SU-DHL-6 (cell line): ENCODE measurements at regions not wholly inside any gene's neighbourhood (a gene's known extent, or its start where the extent isn't known, plus 50 kb on each side); places are given as distances from the start of the nearest gene placed in this dataset.

Experiments
- EZH2phosphoT487 ChIP-seq: fragments of 200-600 bp; sonication (generic), shearing (Covaris generic); conservative IDR thresholded peaks from 2 replicates; pipeline ENCODE4 v1.6.1; 2018; ENCODE audit warnings: mild to moderate bottlenecking, antibody characterized with exemption, low read length, moderate library complexity, mixed read lengths
- TF ChIP-seq, protein P1 (sequence below): fragments of 200-600 bp; sonication (generic); IDR thresholded peaks from one replicate; pipeline ENCODE4 v1.5.1; 2017; ENCODE audit warnings: antibody characterized with exemption, mild to moderate bottlenecking, low read length, moderate library complexity; ENCODE audit not compliant: insufficient read depth, poor library complexity, severe bottlenecking

GRCh38 chr21:17673261-17674020 lies 60.7 kb upstream of the BTG3 start:
- TF ChIP-seq EZH2phosphoT487, result no peak
- TF ChIP-seq, protein P1, sequence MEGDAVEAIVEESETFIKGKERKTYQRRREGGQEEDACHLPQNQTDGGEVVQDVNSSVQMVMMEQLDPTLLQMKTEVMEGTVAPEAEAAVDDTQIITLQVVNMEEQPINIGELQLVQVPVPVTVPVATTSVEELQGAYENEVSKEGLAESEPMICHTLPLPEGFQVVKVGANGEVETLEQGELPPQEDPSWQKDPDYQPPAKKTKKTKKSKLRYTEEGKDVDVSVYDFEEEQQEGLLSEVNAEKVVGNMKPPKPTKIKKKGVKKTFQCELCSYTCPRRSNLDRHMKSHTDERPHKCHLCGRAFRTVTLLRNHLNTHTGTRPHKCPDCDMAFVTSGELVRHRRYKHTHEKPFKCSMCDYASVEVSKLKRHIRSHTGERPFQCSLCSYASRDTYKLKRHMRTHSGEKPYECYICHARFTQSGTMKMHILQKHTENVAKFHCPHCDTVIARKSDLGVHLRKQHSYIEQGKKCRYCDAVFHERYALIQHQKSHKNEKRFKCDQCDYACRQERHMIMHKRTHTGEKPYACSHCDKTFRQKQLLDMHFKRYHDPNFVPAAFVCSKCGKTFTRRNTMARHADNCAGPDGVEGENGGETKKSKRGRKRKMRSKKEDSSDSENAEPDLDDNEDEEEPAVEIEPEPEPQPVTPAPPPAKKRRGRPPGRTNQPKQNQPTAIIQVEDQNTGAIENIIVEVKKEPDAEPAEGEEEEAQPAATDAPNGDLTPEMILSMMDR, result no peak
